Body of pancreas (tissue), 4 donors: ENCODE measurements at regions not wholly inside any gene's neighbourhood (a gene's known extent, or its start where the extent isn't known, plus 50 kb on each side); places are given as distances from the start of the nearest gene placed in this dataset.

ENCODE experiments used
- POLR2A ChIP-seq, 3 donors: fragments of 450-650 bp; IDR thresholded peaks; one replicate each; pipeline ENCODE4 v1.6.1; 2016; ENCODE audit warnings: antibody characterized with exemption in 3 of 3, mild to moderate bottlenecking in 2 of 3
- TF ChIP-seq, protein P1 (sequence below), 7 experiments: fragments of 450-650 bp in 4 of 7; fragments of 200-600 bp in 3 of 7; sonication (generic) in 3 of 7; IDR thresholded peaks; one replicate each; pipeline ENCODE4 v1.5.1; 2016 to 2019; ENCODE audit warnings: antibody characterized with exemption in 7 of 7

DNA sequence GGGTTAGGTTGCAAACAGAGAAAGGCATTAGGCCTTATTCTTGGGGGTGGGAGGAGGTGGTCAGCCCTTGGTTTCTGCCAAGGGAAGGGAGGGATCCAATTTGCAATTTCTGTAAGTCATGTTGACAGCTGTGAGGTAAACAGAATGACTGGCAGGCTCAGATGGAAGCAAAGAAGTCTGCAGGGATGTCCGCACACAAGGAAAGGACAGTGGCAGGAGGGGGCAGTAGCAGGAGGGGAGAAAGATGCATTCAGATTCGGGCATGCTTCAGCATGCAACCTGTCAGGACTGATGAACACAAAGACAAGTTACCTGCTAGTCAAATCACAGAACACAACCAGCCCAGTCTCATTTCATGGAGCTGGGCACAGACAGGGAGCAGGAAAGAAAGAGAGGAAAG lies 217.9 kb upstream of the FOXA2 start:
- TF ChIP-seq, protein P1, sequence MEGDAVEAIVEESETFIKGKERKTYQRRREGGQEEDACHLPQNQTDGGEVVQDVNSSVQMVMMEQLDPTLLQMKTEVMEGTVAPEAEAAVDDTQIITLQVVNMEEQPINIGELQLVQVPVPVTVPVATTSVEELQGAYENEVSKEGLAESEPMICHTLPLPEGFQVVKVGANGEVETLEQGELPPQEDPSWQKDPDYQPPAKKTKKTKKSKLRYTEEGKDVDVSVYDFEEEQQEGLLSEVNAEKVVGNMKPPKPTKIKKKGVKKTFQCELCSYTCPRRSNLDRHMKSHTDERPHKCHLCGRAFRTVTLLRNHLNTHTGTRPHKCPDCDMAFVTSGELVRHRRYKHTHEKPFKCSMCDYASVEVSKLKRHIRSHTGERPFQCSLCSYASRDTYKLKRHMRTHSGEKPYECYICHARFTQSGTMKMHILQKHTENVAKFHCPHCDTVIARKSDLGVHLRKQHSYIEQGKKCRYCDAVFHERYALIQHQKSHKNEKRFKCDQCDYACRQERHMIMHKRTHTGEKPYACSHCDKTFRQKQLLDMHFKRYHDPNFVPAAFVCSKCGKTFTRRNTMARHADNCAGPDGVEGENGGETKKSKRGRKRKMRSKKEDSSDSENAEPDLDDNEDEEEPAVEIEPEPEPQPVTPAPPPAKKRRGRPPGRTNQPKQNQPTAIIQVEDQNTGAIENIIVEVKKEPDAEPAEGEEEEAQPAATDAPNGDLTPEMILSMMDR (IDR thresholded peaks at IDR 0.05) = no peak
- TF ChIP-seq POLR2A (IDR thresholded peaks at IDR 0.05) = no peak
